HepG2 (cell line): ENCODE measurements at regions not wholly inside any gene's neighbourhood (a gene's known extent, or its start where the extent isn't known, plus 50 kb on each side); places are given as distances from the start of the nearest gene placed in this dataset.

Experiments
- CEBPB ChIP-seq: IDR thresholded peaks from 2 replicates; pipeline ENCODE4 v1.6.1; 2011; ENCODE audit warnings: low read depth, low read length, improper control_type of control experiment, borderline replicate concordance
- GPN1 ChIP-seq: sonication (generic); formaldehyde crosslinking; IDR thresholded peaks from 2 replicates; pipeline ENCODE4 v1.5.1; 2020; ENCODE audit warnings: missing genetic modification reagents, borderline replicate concordance
- GTF2F1 ChIP-seq: fragments of 150-350 bp; IDR thresholded peaks from 2 replicates; pipeline ENCODE4 v1.6.1; 2014; ENCODE audit warnings: low read length
- JUNB ChIP-seq: sonication (generic); formaldehyde crosslinking; IDR thresholded peaks from 2 replicates; pipeline ENCODE4 v1.8.0; 2022; ENCODE audit warnings: missing genetic modification reagents, mild to moderate bottlenecking, borderline replicate concordance
- POLR2A ChIP-seq, 2 experiments: IDR thresholded peaks; 2 replicates each; pipeline ENCODE4 v1.6.1; 2011; ENCODE audit warnings: low read depth in 2 of 2, low read length in 2 of 2, mild to moderate bottlenecking in 1 of 2, moderate library complexity in 1 of 2; ENCODE audit not compliant: insufficient read depth in 1 of 2
- POLR2AphosphoS5 ChIP-seq: IDR thresholded peaks from 2 replicates; pipeline ENCODE4 v1.6.1; 2012; ENCODE audit warnings: low read depth, low read length
- RFX1 ChIP-seq: fragments of 450-650 bp; IDR thresholded peaks from 2 replicates; pipeline ENCODE4 v1.6.1; 2017
- RFX5 ChIP-seq: IDR thresholded peaks from 2 replicates; pipeline ENCODE4 v1.6.1; 2011; ENCODE audit warnings: low read depth, low read length, improper control_type of control experiment
- SRSF9 ChIP-seq: fragments of 200-400 bp; formaldehyde crosslinking; IDR thresholded peaks from 2 replicates; pipeline ENCODE4 v1.6.1; 2018; ENCODE audit warnings: borderline replicate concordance, mild to moderate bottlenecking, low read depth, low read length; ENCODE audit not compliant: insufficient read depth, poor library complexity, severe bottlenecking
- ZKSCAN1 ChIP-seq: fragments of 150-350 bp; IDR thresholded peaks from 2 replicates; pipeline ENCODE4 v1.6.1; 2014; ENCODE audit warnings: low read length
- TF ChIP-seq, protein P1 (sequence below): sonication (generic); formaldehyde crosslinking; IDR thresholded peaks from 2 replicates; pipeline ENCODE4 v1.4.0; 2020; ENCODE audit warnings: missing genetic modification reagents, borderline replicate concordance
- TF ChIP-seq, protein P2 (sequence below): sonication (generic); formaldehyde crosslinking; IDR thresholded peaks from 2 replicates; pipeline ENCODE4 v1.5.0; 2020; ENCODE audit warnings: mild to moderate bottlenecking, missing genetic modification reagents, moderate library complexity
- TF ChIP-seq, protein P3 (sequence below): sonication (generic); formaldehyde crosslinking; IDR thresholded peaks from 2 replicates; pipeline ENCODE4 v1.8.1; 2022; ENCODE audit warnings: low read depth, mild to moderate bottlenecking, missing genetic modification reagents

DNA sequence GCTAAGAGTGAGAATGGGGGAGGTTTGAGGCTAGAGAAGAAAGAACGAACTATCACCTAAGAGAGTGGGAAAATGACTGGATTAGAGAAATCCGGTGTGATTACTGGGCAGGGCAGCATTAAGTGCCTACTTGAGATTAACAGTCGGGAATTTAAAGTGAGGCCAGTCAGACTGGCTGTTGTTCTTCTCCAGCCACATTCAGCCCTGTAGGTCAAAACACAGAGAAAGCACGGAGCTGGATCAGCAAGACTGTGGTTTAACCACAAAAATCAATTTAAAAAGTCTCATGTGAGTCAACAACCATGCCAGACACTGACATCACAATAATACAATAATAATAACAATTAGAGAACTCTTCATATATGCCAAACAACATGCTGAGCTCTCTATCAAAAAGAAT is 301.9 kb upstream of the SGK1 start:
- TF ChIP-seq CEBPB: no peak
- TF ChIP-seq, protein P1, sequence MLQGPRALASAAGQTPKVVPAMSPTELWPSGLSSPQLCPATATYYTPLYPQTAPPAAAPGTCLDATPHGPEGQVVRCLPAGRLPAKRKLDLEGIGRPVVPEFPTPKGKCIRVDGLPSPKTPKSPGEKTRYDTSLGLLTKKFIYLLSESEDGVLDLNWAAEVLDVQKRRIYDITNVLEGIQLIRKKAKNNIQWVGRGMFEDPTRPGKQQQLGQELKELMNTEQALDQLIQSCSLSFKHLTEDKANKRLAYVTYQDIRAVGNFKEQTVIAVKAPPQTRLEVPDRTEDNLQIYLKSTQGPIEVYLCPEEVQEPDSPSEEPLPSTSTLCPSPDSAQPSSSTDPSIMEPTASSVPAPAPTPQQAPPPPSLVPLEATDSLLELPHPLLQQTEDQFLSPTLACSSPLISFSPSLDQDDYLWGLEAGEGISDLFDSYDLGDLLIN (CRISPR knock-in tag): no peak
- TF ChIP-seq GPN1 (CRISPR knock-in tag): no peak
- TF ChIP-seq, protein P2, sequence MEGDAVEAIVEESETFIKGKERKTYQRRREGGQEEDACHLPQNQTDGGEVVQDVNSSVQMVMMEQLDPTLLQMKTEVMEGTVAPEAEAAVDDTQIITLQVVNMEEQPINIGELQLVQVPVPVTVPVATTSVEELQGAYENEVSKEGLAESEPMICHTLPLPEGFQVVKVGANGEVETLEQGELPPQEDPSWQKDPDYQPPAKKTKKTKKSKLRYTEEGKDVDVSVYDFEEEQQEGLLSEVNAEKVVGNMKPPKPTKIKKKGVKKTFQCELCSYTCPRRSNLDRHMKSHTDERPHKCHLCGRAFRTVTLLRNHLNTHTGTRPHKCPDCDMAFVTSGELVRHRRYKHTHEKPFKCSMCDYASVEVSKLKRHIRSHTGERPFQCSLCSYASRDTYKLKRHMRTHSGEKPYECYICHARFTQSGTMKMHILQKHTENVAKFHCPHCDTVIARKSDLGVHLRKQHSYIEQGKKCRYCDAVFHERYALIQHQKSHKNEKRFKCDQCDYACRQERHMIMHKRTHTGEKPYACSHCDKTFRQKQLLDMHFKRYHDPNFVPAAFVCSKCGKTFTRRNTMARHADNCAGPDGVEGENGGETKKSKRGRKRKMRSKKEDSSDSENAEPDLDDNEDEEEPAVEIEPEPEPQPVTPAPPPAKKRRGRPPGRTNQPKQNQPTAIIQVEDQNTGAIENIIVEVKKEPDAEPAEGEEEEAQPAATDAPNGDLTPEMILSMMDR (CRISPR knock-in tag): no peak
- TF ChIP-seq GTF2F1: no peak
- TF ChIP-seq POLR2AphosphoS5: no peak
- no peak for TF ChIP-seq ZKSCAN1
- no peak for TF ChIP-seq RFX1
- TF ChIP-seq, protein P3, sequence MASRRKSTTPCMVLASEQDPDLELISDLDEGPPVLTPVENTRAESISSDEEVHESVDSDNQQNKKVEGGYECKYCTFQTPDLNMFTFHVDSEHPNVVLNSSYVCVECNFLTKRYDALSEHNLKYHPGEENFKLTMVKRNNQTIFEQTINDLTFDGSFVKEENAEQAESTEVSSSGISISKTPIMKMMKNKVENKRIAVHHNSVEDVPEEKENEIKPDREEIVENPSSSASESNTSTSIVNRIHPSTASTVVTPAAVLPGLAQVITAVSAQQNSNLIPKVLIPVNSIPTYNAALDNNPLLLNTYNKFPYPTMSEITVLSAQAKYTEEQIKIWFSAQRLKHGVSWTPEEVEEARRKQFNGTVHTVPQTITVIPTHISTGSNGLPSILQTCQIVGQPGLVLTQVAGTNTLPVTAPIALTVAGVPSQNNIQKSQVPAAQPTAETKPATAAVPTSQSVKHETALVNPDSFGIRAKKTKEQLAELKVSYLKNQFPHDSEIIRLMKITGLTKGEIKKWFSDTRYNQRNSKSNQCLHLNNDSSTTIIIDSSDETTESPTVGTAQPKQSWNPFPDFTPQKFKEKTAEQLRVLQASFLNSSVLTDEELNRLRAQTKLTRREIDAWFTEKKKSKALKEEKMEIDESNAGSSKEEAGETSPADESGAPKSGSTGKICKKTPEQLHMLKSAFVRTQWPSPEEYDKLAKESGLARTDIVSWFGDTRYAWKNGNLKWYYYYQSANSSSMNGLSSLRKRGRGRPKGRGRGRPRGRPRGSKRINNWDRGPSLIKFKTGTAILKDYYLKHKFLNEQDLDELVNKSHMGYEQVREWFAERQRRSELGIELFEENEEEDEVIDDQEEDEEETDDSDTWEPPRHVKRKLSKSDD: no peak
- TF ChIP-seq RFX5: no peak
- no peak for TF ChIP-seq POLR2A (IDR thresholded peaks at IDR 0.05; ENCODE audit: insufficient read depth in 1 of 2, low read depth in 2 of 2, low read length in 2 of 2)
- TF ChIP-seq JUNB (CRISPR knock-in tag): no peak
- no peak for TF ChIP-seq SRSF9
